CD4-positive, alpha-beta T cell treated with Interleukin-6 at 100 ng/mL for 8 hours (primary cell): ENCODE measurements at regions not wholly inside any gene's neighbourhood (a gene's known extent, or its start where the extent isn't known, plus 50 kb on each side); places are given as distances from the start of the nearest gene placed in this dataset.

ENCODE experiments used
- DNase-seq: peaks from one replicate; pipeline ENCODE4 v3.0.0-alpha.2; 2020; ENCODE audit warnings: mixed read lengths, low spot score

DNA sequence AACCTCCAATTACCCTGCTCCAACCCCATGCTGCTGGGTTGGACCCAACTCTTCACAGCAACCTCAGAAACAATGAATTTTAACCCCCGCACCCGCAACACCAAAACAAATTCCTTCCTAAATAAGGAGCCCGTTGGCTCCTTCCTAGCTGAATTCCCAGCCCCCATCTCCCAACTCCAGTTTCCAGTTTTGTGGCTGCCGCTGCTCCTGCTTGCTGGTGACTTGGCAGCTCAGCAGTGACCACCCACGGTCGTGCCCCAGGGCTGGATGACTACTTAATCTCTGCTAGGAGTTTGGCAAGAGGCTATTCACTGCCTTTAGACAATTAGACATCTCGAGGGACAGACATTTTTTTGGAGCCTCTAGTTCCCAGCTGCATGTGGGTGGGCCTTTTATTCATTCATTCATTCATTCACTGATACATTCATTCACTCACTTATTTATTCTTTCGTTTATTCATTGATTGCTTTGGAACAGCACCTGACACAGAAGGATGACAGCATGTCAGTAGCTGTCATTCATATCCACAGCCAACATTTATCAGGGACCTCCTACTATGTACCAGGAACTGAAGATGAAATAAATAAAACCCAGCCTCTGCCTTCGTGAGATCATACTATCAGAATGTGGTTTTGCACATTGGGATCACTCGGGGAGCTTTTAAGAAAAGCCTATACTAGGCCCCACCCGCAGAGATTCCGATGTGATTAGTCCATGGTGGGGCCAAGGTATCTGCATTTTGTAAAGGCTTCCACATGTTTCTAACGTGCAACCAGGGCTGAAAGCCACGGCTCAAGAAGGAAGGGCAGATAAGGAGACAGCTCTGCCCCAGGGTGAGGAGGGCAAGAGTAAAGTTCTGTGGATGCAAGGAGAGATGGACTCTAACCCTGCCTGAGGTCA is 256.5 kb downstream of the SHQ1 start:
- no peak for DNase-seq

DNA sequence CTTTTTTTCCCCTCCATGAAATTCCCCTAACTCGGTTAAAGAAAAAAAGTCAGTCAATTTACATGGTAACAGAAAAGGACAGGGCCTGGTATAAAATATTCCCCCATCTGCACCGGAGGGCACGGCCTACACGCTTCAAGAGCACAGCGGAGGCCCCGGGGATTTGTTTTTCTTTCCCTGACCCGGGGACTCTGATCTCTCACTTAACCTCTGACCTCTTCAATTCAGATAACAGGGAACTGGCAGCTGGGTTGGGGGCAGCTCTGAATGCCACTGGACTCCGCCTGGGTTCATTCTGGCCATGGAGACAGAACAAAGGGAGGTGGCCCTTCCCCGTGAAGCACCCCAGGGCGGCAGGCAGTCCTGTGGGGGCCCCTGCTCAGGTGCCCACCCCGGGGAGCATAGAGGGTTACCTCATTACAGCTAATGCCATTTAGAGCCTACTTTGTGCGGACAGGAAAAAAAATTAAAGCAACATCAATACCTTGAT is 257.5 kb downstream of the SHQ1 start:
- DNase-seq: no peak

DNA sequence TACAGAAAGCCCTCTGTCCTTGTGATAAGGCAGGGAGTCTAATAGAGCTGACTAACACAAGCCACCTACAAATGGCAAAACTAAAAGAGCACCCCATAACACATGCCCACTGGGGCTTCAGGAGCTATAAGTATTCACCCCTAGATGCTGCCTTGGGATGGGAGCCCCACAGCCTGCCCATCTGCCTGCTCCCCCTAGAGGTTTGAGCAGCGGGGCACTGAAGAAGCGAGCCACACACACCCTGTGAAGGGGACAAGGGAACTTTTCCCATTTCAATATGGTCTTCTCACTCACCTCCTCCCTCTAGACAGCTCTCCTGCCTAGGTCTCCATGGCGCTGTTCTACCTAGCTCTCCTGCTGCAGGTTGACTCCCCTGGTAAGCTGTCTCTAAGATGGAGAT is 261.0 kb downstream of the SHQ1 start:
- no peak for DNase-seq

DNA sequence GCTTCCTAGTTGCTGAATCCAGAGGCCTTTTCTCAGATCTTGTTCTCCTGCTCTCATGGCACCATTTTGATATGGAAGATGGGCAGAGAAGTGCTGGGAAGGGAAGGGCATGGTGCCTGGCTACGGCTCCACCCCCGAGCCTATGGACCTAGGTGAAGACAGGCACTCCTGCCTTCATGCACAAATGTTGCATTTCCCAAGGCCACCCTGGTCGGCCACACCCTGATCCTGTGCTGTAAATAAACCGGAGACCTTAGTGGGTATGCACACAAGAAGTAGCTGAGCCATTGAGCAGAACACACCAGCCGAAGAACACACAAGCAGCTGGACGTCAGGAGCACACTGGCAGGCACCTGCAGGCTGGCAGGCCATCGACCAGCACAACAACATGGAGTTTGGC is 261.6 kb downstream of the SHQ1 start:
- no peak for DNase-seq

DNA sequence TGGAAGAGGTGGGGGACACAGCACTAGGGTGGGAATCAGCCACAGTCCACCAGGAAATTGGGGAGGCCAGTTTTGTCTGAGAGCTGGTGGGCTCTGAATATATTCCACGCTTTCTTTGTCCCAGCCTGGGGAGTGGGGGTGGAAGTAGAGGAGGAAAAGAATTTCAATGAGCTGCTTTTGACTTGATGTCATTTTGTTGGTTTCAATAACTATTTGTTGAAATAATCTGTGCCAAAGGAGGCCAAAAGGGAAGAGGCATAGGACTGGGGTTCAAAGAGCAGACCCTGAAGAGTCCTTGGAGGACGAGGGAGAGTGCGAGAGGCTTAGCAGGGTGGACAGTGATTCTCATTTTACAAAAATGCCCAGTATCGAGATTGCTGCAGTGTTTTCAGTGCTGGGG is 262.3 kb downstream of the SHQ1 start:
- DNase-seq: no peak

DNA sequence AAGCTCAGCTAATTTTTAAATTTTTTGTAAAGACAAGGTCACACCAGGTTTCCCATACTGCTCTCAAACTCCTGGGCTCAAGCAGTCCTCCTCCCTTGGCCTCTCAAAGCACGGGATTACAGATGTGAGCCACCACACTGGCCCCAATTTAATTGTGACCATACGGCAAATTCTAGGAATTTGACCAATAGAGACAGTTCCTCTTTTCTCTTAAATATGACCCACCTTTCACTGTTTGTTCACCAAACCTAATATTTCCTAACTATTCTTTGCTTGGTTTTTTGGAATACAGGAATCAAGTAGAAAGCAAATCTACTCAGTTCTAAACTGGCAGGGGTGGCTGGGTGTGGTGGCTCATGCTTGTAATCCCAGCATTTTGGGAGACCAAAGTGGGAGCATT is 264.0 kb downstream of the SHQ1 start:
- DNase-seq: no peak

DNA sequence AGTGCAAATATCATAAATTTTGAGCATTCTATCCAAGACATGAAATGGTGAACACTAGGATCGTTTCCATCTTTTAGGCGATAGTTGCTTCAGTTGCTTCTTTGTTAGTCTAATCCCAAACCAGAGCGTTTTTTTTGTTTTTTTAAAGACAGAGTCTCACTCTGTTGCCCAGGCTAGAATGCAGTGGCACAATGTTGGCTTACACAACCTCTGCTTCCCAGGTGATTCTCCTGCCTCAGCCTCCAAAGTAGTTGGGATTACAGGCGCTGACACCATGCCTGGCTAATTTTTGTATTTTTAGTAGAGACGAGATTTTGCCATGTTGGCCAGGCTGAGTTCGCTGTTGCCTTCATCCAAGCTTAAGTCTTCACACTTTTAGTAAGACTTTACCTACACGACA is 265.3 kb downstream of the SHQ1 start:
- no peak for DNase-seq

DNA sequence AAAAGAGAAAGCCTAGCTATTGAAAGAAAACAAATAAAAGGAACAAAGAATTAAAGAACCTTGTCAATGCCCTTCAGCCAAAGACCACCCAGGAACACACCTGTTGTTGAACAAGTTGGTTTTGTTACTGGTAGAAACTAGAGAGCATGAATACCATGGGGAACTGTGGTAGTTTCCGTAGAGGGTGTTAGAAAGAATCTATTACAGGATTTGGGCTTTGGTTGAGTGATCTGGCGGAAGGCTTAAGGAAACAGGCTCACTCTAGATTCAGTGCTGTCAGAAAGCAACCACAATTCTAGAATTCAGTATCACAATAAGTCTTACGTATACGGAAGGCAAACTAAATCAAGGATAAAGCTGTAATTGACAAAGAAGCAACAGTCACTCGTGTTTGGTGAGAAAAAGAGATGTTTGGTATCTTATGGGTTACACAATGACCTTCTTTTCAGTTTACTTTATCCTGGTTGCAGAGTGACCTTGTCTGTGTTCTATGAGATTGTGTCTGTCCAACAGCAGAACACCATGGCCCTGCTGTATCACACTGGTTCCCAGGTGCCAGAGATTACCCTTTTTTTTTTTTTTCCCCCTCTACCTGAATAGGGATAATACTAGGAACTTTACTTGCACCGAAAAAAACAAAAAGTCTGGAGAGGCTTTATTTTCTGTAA is 265.9 kb downstream of the SHQ1 start:
- DNase-seq: no peak

DNA sequence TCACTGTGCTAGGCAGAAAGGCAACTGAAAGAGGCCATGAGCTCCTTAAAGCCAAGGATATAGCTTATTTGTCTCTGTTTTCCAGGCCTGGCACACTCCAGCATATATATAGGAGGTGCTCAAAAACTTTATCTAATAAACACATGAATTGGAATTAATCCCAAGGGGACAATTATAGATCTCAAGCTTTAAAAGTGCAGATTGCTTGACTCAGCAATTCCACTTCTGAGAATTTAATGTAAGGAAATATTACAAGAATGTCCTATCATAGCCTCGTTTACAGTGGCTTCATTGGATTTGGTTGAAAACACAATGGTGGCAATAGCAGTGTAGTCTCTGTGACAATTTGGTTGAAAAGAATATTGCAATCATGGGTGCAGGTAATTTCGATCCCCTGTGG is 267.3 kb downstream of the SHQ1 start:
- no peak for DNase-seq

DNA sequence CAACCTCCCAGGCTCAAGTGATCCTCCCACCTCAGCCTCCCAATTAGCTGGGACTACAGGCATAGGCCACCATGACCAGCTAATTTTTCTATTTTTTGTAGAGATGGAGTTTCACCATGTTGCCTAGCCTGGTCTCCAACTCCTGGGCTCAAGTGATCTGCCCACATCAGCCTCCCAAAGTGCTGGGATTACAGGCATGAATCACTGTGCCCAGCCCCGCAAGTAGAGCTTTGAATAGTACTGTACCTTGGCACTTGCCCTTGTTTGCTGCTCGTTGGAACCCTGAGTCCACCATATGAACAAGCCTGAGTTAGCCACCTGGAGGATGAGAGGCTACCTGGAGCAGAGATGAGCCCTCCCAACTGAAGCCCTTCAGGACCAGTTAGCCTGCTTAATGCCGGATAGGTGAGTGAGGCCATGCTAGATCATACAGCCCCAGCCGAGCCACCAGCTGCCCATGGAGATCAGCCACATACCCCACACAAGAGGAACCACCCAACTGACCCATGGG is 267.9 kb downstream of the SHQ1 start:
- no peak for DNase-seq

DNA sequence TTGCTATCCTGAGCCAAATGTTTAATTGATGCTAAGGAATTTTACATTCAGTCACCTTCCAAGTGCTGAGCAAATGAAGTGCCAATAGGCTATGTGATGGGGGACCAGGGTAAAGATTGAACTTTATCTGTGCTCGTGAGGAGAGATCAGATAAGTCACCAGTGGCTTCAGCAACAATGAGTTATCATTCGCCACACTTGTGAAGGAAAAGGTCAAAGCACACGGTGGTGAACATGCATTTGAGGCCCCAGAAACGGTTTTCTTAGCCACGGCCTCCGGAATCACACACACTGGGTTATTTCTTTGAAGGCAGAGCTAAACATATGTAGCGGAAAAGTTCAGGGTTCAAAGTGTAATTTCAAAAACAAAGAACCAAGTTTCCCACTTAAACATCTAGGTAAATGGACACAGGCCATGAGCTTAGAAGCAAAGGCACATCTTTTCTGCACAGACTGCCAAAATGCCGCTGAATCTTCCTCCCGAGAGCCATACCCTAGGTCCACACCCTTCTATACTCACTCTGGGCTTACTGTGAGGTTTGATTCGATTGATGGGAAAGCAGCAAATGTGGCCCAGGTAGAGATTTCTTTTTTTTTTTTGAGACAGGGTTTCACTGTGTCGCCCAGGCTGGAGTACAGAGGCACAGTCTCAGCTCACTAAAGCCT is 268.5 kb downstream of the SHQ1 start:
- DNase-seq: no peak

DNA sequence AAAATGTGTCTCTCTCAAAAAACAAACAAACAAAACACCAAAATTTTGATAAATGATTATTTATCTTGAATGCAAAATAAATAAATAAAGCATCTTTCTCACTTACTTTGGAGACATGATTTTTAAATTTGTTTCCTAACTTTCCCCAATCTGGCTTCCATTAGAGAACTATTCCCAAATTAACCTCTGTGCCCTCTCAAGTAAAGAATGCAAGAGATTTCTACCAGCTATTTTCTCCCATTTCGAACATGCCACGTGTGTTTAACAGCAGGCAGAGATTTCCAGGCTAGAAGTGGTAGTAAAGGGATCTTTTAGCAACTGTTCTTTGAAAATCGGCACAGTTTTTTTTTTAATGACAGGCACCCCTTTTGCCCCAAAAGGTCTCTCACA is 269.1 kb downstream of the SHQ1 start:
- no peak for DNase-seq

DNA sequence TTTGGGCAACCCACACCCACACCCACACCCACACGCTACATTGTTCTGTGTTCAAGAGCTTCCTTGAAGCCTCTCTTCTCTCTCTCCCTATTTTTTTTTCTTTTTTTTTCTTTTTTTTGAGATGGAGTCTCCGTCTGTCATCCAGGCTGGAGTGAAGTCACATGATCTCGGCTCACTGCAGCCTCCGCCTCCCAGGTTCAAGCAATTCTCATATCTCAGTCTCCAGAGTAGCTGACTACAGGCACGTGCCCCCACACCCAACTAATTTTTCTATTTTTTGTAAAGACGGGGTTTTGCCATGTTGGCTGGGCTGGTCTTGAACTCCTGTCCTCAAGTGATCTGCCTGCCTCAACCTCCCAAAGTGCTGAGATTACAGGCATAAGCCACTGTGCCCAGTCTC is 271.1 kb downstream of the SHQ1 start:
- DNase-seq: no peak

DNA sequence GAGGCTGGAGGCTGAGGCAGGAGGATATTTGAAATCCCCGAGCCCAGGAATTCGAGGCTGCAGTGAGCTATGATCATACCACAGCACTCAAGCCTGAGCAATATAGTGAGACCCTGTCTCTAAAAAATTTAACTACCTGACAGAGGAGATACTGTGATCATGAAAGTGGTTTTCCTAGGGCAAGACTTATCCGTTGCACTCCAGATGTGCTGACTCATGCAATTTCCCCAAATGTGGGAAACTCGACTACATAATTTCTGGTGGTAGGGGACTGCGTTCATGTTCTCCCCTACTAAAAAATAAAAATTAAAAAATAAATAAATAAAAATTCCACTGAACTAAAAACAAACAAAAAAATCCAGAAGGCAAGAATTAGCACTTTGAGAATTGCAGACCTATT is 271.7 kb downstream of the SHQ1 start:
- DNase-seq: no peak

DNA sequence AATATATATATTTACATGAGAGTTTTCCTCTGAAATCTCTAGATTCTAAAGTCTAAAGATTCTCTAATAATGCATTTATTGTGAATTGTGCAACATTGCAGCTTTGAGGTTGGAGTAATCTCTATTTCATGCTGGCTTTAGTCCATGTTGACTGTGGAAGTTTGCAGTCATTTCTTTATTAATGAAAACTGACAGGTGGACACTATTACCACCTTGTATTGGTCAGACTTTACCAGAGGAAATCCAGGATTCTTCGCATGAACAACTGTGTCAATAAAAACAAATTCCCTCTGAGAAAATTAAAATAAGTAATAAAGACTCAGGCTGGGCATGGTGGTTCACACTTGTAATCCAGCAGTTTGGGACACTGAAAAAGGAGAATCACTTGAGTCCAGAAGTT is 274.1 kb downstream of the SHQ1 start:
- DNase-seq: no peak

DNA sequence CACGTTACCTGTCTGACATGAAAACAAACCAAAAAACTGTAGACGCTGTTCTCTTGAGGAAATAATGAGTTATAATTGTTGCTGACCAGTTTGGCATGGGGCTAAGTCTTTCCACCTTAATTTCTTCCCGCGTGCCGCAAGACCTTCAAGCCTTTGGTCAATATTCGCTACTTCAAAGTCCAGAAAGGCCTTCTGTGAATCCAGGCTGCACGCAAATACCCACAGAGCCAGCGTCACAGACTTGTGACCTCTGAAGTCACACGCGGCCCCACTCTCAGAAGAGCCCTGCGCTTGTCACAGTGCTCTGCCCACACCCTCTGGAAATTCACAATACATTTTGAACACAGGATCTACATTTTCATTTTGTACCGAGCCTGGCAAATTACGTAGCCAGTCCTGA is 275.2 kb downstream of the SHQ1 start:
- DNase-seq: no peak

DNA sequence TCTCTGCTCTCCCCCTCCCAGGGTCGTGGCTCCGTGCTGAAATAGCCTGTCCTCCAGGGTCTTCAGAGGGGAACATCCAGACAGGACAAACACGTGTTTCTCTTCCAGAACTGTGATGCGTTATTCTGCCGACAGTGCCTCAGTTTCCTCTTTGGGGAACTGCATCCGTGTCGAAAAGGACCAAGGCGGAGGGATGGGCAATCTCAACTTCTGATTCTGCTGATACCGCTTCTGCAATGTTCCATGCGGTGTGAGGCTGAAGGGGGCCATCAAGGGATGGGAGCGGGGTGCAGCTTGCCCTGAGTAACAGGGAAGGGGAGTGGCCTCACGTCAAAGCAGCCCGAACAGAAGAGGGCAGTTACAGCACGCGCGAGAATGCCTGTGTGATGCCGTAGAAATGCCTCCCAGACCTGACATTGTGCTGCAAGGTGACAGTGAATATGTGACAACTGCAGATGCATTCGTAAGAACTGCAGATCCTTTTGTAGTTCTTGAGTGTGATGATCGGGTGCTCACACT is 275.7 kb downstream of the SHQ1 start:
- DNase-seq: no peak

DNA sequence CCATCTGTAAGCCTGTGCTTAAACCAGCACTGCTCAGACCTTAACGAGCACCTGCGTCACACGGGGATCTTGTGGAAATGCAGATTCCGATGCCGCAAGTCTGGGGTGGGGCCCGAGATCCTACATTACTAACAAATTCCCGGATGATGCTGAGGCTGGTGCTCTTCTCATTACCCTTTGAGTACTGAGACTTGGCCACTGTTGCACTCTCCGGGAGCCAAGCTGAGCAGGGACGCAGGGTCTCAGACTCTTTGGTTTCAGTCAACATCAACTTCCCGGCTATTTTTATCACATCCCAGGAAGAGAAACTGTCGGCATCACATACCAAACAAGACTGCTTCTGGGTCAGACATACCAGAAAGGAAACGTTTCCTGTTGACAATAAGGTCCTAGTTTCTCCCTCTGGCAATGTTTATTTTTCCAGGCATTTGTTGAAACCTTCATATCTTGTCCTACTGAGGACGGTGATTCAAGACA is 276.6 kb downstream of the SHQ1 start:
- DNase-seq: no peak

DNA sequence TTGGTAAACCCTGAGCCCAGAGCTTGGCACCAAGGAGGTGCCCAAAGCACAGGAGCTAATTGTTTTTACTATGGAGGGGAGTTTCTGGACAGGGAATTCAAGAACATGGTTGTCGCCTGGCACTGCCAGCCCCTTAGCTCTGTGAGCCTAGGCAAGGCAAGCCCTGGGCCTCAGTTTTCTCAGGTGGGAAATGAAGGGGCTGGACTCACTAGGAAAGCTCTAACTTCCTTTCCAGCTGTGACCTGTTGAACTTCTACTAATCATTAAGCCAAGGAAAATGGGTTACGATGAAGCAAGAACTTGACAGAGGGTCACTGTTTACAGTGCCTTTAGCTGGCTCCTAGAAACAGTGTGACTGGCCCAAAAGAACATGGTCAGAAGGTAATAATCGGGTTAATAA is 277.2 kb downstream of the SHQ1 start:
- no peak for DNase-seq

DNA sequence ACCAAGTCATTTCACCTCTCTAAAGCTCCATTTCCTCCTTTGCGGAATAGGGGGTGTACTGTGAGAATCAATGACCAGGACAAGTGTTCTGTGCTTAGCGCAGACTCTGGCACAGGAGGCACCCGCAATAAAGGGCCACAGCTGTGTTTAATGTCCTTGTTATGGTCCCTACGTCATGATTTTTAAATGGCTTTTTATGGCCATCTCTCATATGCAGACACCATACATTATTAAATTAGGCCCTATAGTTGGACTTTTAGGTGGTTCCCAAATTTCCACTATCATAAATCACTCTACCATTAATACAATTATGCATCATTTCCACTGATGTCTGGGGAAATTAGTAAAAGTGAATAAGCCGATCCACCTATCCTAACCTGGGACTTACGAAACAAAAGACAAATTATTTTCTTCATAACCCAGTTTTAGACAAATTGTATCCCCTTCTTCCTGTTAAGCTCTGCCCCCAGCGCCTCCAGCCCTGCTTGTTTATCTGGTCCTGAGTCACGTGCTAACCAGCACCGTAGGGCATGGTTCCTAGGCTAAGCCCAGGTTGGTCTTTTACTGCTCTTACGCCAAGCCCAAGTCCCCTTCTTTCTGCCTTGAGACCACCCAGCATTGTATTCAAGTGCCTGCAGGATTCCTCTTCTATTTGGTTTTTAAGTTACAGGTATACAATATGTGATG is 278.3 kb downstream of the SHQ1 start:
- no peak for DNase-seq

DNA sequence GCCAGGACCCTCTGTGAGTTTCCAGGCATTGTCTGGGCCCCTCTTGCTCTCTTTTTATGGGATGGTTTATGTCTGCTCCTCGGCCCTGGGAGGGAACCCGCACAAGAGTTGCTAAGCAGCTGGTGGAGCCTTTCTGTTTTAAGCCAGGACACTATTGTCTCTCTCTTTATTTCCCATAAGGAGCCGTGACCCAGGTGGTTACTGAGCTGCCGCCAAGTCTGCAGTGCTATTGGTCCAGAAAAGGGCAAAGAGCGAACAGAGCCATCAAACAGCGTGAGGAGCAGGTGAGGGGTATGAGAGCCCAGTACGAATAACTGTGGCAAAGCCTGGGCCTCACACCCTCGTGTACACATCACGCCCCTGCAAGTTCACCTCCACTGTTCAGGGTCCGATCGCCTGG is 280.2 kb downstream of the SHQ1 start:
- DNase-seq: no peak

DNA sequence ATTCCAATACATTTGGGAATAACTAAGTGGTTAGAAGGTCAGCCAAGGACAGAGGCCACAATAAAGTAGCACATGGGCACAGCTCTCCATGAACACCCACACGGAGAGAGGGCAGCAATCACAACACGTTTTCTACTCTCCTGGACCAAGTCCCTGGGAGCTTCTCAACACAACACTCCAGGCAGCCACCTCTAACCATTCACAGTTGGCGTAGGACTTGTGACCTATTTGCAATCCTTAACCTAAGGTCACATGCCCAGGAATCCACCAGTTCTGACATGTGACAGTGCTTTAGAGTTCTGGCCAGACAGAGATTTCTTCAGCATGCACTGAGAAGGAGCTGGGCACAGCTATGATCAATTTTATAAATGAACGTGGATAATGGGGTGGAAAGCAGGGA is 280.8 kb downstream of the SHQ1 start:
- DNase-seq: no peak
